ENCODE measurements at regions not wholly inside any gene's neighbourhood (a gene's known extent, or its start where the extent isn't known, plus 50 kb on each side); places are given as distances from the start of the nearest gene placed in this dataset.

GRCh38 chr17:71208111-71208704 is 912.6 kb upstream of the SOX9 start:
- intact Hi-C loops (cut with DNase I) = no loop called here
- no peak for DNase-seq
- Histone ChIP-seq H3K27me3 (ENCODE audit: control insufficient read depth in 1 of 2, insufficient read depth in 2 of 2, low read length in 1 of 2) (no peaks in the 10 kb centered on the region), H3K4me3 (ENCODE audit: low read length in 2 of 2) (no peak overlapping the region), H3K27ac (ENCODE audit: low read depth in 1 of 2, low read length in 2 of 2) (no peak overlapping the region), H3K4me1 (ENCODE audit: control insufficient read depth in 1 of 2, insufficient read depth in 2 of 2, low read length in 2 of 2) (no peaks in the 10 kb centered on the region), H3K36me3 (ENCODE audit: control insufficient read depth in 1 of 2, insufficient read depth in 2 of 2, low read length in 1 of 2) (no peaks in the 10 kb centered on the region), H3K9me3 (ENCODE audit: control insufficient read depth, low read length) (no peaks in the 10 kb centered on the region)
- WGBS, 2 donors = 88 to 91% methylated on average over 3 of the region's 3 CpGs
- no peak for ATAC-seq (ENCODE audit: low FRiP score)

DNA sequence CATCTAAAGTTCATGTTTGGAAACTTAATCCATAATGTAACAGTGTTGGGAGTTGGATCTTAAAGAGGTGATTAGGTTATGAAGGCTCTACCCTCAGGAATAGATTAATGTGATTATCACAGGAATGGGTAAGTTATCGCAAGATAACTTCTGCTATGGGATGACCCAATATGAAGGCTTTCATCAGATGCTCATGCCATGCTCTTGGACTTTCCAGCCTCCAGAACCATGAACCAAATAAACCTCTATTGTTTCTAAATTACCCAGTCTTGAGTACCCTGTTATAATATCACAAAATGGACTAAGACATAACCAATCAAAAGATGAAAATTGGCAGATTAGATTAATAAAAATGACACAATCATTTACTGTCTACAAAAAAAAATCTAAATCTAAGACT is 906.9 kb upstream of the SOX9 start:
- intact Hi-C loops (cut with DNase I) = no loop called here
- WGBS, 2 donors = 97 to 98% methylated on average over 1 of the region's 1 CpG
- DNase-seq = no peak

DNA sequence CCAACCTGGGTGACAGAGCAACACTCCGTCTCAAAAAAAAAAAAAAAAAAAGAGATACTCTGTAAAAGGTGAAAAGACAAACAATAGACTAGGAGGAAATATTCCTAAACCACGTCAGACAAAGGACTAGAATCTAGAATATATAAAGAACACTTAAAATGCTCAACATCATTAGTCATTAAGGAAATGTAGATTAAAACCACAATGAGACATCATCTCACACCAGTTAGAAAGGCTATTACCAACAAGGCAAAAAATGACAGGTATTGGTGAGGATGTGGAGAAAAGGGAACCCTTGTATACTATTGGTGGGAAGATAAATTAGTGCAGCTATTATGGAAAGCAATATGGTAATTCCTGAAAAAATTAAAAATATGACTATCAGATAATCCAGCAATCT is 903.1 kb upstream of the SOX9 start:
- H3K4me1 ChIP-seq (ENCODE audit: control insufficient read depth in 1 of 2, insufficient read depth in 2 of 2, low read length in 2 of 2) = no peaks in the 10 kb centered on the region
- WGBS, 2 donors = 88 to 90% methylated on average over 2 of the region's 2 CpGs
- DNase-seq = no peak
- intact Hi-C loops (cut with DNase I) = no loop called here
- no peaks in the 10 kb centered on the region for H3K36me3 ChIP-seq (ENCODE audit: control insufficient read depth in 1 of 2, insufficient read depth in 2 of 2, low read length in 1 of 2)
- no peak overlapping the region for H3K4me3 ChIP-seq (ENCODE audit: low read length in 2 of 2)
- H3K27me3 ChIP-seq (ENCODE audit: control insufficient read depth in 1 of 2, insufficient read depth in 2 of 2, low read length in 1 of 2) = no peaks in the 10 kb centered on the region
- no peak overlapping the region for H3K27ac ChIP-seq (ENCODE audit: low read depth in 1 of 2, low read length in 2 of 2)
- ATAC-seq (ENCODE audit: low FRiP score) = no peak
- no peaks in the 10 kb centered on the region for H3K9me3 ChIP-seq (ENCODE audit: control insufficient read depth, low read length)

More for the DNA sequence above, 906.9 kb upstream of the SOX9 start:
- no peaks in the 10 kb centered on the region for H3K27me3 ChIP-seq (ENCODE audit: control insufficient read depth in 1 of 2, insufficient read depth in 2 of 2, low read length in 1 of 2)
- H3K36me3 ChIP-seq (ENCODE audit: control insufficient read depth in 1 of 2, insufficient read depth in 2 of 2, low read length in 1 of 2) = no peaks in the 10 kb centered on the region
- no peak for ATAC-seq (ENCODE audit: low FRiP score)
- H3K4me3 ChIP-seq (ENCODE audit: low read length in 2 of 2) = no peak overlapping the region
- H3K4me1 ChIP-seq (ENCODE audit: control insufficient read depth in 1 of 2, insufficient read depth in 2 of 2, low read length in 2 of 2) = no peaks in the 10 kb centered on the region
- no peaks in the 10 kb centered on the region for H3K9me3 ChIP-seq (ENCODE audit: control insufficient read depth, low read length)
- no peak overlapping the region for H3K27ac ChIP-seq (ENCODE audit: low read depth in 1 of 2, low read length in 2 of 2)

DNA sequence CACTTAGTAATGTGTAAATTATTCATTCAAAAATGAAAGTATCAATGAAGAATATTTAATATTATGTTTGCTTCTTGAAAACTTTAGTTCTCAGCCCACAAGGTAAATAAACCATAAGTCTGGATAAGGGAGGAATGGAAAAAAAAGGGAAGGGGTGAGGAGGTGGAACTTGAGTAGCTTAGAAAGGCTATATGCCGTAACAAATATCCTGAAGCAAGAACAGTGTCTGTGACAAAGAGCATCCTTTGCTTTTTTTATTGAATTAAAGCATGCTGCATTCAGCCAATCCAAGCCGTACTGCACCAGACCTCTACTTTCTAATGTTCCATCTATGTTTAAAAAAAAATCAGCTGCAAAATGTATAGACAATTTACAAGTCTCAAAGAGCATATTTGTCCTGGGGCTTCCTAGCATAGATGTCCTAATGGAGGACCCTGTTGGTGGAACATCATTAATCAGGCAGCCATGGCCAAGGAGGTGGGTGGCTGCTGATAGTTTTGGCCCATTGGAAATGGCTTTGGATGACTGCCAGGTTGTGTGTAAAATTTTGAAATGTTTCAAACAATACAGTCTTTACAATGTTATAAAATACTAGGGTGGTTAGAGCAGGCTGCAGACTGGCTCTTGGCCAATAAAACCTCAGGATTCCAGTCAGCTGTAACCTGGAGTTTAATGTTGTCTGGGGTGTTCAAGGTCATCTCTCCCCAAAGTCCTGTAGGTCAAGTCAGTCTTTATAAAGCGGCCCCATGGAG is 895.8 kb upstream of the SOX9 start:
- H3K9me3 ChIP-seq (ENCODE audit: control insufficient read depth, low read length) = no peaks in the 10 kb centered on the region
- DNase-seq = no peak
- H3K27ac ChIP-seq (ENCODE audit: low read depth in 1 of 2, low read length in 2 of 2) = no peak overlapping the region
- no peaks in the 10 kb centered on the region for H3K27me3 ChIP-seq (ENCODE audit: control insufficient read depth in 1 of 2, insufficient read depth in 2 of 2, low read length in 1 of 2)
- no peaks in the 10 kb centered on the region for H3K36me3 ChIP-seq (ENCODE audit: control insufficient read depth in 1 of 2, insufficient read depth in 2 of 2, low read length in 1 of 2)
- intact Hi-C loops (cut with DNase I) = no loop called here
- no peaks in the 10 kb centered on the region for H3K4me1 ChIP-seq (ENCODE audit: control insufficient read depth in 1 of 2, insufficient read depth in 2 of 2, low read length in 2 of 2)
- 43 to 52% methylated on average over 3 of the region's 3 CpGs for whole genome bisulfite sequencing, 2 donors
- no peak for ATAC-seq (ENCODE audit: low FRiP score)
- no peak overlapping the region for H3K4me3 ChIP-seq (ENCODE audit: low read length in 2 of 2)

GRCh38 chr17:71227841-71228240 is 893.0 kb upstream of the SOX9 start:
- Histone ChIP-seq H3K4me3 (ENCODE audit: low read length in 2 of 2) (no peak overlapping the region), H3K27ac (ENCODE audit: low read depth in 1 of 2, low read length in 2 of 2) (no peak overlapping the region), H3K27me3 (ENCODE audit: control insufficient read depth in 1 of 2, insufficient read depth in 2 of 2, low read length in 1 of 2) (no peaks in the 10 kb centered on the region), H3K36me3 (ENCODE audit: control insufficient read depth in 1 of 2, insufficient read depth in 2 of 2, low read length in 1 of 2) (no peaks in the 10 kb centered on the region), H3K4me1 (ENCODE audit: control insufficient read depth in 1 of 2, insufficient read depth in 2 of 2, low read length in 2 of 2) (no peaks in the 10 kb centered on the region), H3K9me3 (ENCODE audit: control insufficient read depth, low read length) (no peaks in the 10 kb centered on the region)
- ATAC-seq (ENCODE audit: low FRiP score) (no peak), DNase-seq (no peak)
- 59 to 67% methylated on average over 2 of the region's 2 CpGs for WGBS, 2 donors
- intact Hi-C loops (cut with DNase I) = no loop called here

GRCh38 chr17:71229070-71229469 is 891.8 kb upstream of the SOX9 start:
- Histone ChIP-seq H3K36me3 (ENCODE audit: control insufficient read depth in 1 of 2, insufficient read depth in 2 of 2, low read length in 1 of 2) (no peaks in the 10 kb centered on the region), H3K4me3 (ENCODE audit: low read length in 2 of 2) (no peak overlapping the region), H3K4me1 (ENCODE audit: control insufficient read depth in 1 of 2, insufficient read depth in 2 of 2, low read length in 2 of 2) (no peaks in the 10 kb centered on the region), H3K27ac (ENCODE audit: low read depth in 1 of 2, low read length in 2 of 2) (no peak overlapping the region), H3K9me3 (ENCODE audit: control insufficient read depth, low read length) (no peaks in the 10 kb centered on the region), H3K27me3 (ENCODE audit: control insufficient read depth in 1 of 2, insufficient read depth in 2 of 2, low read length in 1 of 2) (no peaks in the 10 kb centered on the region)
- 10 to 28% methylated on average over 1 of the region's 1 CpG for WGBS, 2 donors
- ATAC-seq (ENCODE audit: low FRiP score) (no peak), DNase-seq (no peak)
- intact Hi-C loops (cut with DNase I) = no loop called here

- no peak for ATAC-seq (ENCODE audit: low FRiP score)
- Histone ChIP-seq H3K27me3 (ENCODE audit: control insufficient read depth in 1 of 2, insufficient read depth in 2 of 2, low read length in 1 of 2) (no peaks in the 10 kb centered on the region), H3K4me3 (ENCODE audit: low read length in 2 of 2) (no peak overlapping the region), H3K36me3 (ENCODE audit: control insufficient read depth in 1 of 2, insufficient read depth in 2 of 2, low read length in 1 of 2) (no peaks in the 10 kb centered on the region), H3K9me3 (ENCODE audit: control insufficient read depth, low read length) (no peaks in the 10 kb centered on the region), H3K27ac (ENCODE audit: low read depth in 1 of 2, low read length in 2 of 2) (no peak overlapping the region), H3K4me1 (ENCODE audit: control insufficient read depth in 1 of 2, insufficient read depth in 2 of 2, low read length in 2 of 2) (no peaks in the 10 kb centered on the region)
- intact Hi-C loops (cut with DNase I) = no loop called here
- WGBS, 2 donors = 66 to 73% methylated on average over 9 of the region's 9 CpGs
- no peak for DNase-seq
These were observed 887.8 kb upstream of the SOX9 start for GRCh38 chr17:71232801-71233559.

DNA sequence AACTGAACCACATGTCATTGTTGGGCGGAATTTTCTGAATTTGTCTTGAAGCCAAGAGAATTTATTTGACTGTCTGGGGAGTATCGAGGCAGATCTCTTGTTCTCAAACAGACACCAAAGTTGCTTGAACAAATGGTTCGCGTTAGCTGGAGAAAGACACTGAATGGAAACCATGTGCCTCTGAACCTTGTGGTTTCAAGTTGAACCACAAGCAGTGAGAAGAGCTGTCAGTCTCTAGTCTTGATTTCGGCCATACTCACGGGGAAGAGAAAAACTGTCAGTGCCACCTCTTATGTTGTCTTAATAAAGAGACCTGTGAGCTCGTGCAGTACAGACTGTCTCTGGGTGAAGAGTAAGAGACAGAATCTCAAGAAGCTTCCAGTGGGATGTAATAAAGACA is 886.5 kb upstream of the SOX9 start:
- H3K27me3 ChIP-seq (ENCODE audit: control insufficient read depth in 1 of 2, insufficient read depth in 2 of 2, low read length in 1 of 2) = no peaks in the 10 kb centered on the region
- intact Hi-C loops (cut with DNase I) = no loop called here
- H3K9me3 ChIP-seq (ENCODE audit: control insufficient read depth, low read length) = no peaks in the 10 kb centered on the region
- no peak overlapping the region for H3K27ac ChIP-seq (ENCODE audit: low read depth in 1 of 2, low read length in 2 of 2)
- no peak overlapping the region for H3K4me3 ChIP-seq (ENCODE audit: low read length in 2 of 2)
- no peaks in the 10 kb centered on the region for H3K36me3 ChIP-seq (ENCODE audit: control insufficient read depth in 1 of 2, insufficient read depth in 2 of 2, low read length in 1 of 2)
- DNase-seq (no peak), ATAC-seq (ENCODE audit: low FRiP score) (no peak)
- WGBS, 2 donors = 57 to 77% methylated on average over 7 of the region's 7 CpGs
- H3K4me1 ChIP-seq (ENCODE audit: control insufficient read depth in 1 of 2, insufficient read depth in 2 of 2, low read length in 2 of 2) = no peaks in the 10 kb centered on the region
